SHP77 treated with DMSO at 0.1 percent for 48 hours (cell line): ENCODE measurements at regions not wholly inside any gene's neighbourhood (a gene's known extent, or its start where the extent isn't known, plus 50 kb on each side); places are given as distances from the start of the nearest gene placed in this dataset.

Source experiments
- DNase-seq: peaks from one replicate; lab custom pipeline; 2025; lab: John Stamatoyannopoulos, UW

DNA sequence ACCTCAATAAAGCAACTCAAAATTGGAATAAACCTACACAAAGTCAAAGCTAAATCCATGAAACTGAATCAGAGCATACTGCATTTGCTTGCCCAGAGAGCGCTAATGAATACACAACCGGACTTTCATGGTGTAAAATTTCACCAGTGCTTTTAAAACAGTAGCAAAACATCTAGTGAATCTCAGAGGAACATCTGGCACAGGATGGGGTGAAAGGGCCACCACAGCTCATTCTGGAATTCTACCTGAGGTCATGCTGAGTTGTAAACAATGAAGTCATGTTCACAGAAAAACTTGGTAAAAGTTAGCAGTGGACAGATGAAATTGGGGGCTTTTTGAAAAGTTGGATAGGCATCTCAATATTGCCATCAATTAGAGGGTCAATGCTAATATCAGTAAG is 125.6 kb upstream of the STXBP5 start:
- DNase-seq = no peak

GRCh38 chr6:147080225-147080624 is 124.0 kb upstream of the STXBP5 start:
- peak; percentile 67 for DNase-seq

- no peak for DNase-seq
These were observed 123.1 kb upstream of the STXBP5 start for GRCh38 chr6:147081076-147081609.

DNA sequence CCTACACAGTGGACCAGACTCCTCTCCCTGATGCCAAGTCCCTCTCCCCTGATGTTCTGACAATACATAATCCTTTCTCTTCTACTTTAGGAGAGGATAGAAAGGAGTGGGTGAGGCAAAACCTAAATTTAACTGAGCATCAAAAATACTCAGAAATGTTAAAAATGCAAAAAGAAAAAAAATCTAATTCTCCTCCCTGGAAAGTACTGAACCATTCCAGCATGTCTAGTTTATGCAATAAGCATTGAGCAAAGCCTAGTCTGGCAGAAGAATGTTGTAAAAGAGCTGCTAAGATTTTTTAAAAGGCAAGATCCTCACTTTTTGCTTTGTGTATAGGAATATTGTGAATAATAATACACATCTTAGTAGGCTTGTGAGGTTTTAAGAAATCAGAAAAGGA is 116.6 kb upstream of the STXBP5 start:
- no peak for DNase-seq

- DNase-seq = no peak
These were observed 115.4 kb upstream of the STXBP5 start for GRCh38 chr6:147088861-147089260.

DNA sequence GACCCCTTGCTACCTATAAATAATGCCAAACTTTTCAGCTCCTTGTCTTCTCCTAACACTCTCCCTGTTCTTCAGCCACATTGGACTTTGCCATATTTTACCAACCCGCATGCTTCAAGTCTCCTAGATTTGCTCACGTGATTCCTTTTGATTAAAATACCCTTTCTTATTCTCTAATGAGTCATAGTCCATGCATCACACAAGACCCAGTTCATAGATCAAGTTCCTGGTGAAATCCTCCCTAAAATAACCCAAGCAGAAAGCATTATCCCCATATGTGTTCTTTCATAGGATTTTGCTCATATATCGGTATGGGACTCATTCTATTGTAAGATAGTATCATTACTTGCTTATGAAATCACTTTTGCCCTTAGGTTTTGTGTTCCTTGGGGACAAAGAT is 108.9 kb upstream of the STXBP5 start:
- DNase-seq = no peak

DNA sequence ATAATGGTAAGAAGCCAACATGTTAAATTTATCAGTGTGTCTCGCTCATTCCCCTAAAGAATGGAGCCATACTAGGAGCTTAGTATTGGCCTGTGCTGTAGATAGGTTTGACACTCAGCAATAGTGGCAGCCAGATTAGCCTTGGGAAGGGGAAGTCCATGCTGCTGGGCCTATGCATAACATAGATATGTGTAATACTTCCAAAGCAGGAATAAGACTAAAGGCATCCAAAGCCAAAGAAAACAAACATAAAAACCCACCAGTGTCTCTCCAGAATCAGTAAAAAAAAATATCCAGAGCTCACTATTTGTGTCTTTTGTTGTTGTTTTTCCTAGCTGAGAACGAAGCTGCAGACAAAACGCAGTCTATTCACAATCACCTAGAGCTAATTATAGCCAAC is 104.2 kb upstream of the STXBP5 start:
- no peak for DNase-seq

- DNase-seq = no peak
These were observed 101.2 kb upstream of the STXBP5 start for GRCh38 chr6:147103007-147103406.

- DNase-seq = no peak
These were observed 100.5 kb upstream of the STXBP5 start for GRCh38 chr6:147103694-147104093.

DNA sequence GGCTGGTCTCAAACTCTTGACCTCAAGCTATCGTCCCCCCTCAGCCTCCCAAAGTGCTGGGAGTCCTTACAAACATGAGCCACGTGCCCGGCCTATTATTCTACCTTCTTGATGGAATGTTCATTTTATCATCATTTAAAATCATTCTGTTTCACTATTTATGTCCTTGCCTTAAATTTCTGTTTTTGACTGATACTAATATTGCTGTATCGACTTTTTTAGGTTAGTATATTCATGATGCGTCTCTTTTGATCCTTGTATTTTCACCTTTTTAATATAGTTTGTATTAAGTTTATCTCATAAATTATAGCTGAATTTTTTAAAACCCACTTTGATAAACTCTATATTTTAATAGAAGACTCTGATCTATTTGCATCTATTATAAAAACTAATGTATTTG is 98.4 kb upstream of the STXBP5 start:
- no peak for DNase-seq

GRCh38 chr6:147106759-147107401 is 97.3 kb upstream of the STXBP5 start:
- no peak for DNase-seq

GRCh38 chr6:147108259-147108910 is 95.8 kb upstream of the STXBP5 start:
- DNase-seq = no peak

DNA sequence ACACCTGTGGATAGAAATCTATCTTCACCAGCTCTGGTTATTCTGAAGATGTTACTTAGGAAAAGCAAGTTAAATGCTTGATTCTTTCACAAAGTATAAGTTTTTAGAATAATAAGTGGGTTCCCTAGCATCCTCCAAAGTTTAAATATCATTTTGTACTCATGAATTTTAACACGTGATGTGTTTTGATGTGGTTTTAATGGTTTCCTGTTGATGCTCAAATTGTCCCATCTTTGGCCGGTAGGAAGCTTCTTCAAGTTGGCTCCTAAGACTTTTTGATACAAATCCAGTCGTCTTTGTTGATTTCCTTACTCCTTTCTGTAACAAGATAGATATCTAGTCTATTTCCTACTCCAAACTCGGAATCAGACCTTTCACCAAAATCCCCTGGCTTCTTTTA is 94.5 kb upstream of the STXBP5 start:
- no peak for DNase-seq

- no peak for DNase-seq
These were observed 88.2 kb upstream of the STXBP5 start for GRCh38 chr6:147116056-147116455.

DNA sequence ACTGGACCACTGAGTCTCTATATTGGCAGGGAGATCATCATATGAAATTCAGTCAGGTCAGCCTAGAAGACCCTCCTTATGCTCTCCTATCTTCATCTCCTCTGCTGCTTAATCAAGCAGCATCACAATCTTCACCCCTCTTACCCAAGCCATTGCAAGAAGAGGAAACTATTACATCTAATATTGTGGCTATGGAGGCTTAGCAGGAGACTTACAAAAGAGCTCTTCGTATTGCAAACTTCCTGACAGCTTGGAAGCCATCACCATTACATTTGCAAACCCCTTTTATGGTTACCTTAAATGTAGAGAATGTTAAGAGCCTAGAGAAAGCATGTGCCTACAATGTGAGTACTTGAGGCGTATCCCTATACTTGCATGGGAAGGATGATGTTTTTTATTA is 87.2 kb upstream of the STXBP5 start:
- no peak for DNase-seq

DNA sequence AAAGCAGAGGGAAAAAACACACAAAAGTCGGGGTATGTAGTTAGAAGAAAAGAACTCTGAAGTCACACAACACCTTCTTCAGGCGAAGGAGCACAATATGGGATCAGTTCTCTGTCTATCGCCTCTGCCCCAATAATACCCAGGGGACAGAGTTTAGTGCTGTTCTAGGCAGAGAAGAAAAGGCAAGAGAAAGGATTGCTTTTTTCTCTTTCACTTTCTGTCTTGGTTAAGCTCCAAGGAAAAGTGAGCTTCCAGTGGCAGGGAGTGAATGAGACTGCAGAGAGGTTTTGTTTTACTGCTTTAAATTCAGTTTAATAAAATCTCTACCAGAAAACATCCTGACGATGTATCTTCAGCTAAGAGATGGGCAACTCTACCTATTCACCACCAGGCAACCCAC is 86.6 kb upstream of the STXBP5 start:
- no peak for DNase-seq

DNA sequence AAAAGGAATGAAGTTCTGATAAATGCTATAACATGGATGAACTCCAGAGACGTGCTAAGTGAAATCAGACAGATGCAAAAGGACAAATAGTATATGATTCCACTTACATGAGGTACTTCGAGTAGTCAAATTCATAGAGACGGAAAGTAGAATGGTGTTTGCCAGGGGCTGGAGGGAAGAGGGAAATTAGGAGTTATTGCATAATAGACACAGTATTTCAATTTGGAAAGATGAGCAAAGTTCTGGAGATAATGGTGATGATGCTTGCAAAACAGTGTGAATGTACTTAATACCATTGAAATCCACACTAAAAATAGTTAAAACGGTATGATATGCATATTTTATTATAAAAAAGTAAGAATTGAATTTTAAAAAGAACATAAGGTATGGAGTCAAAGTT is 84.9 kb upstream of the STXBP5 start:
- DNase-seq = no peak

DNA sequence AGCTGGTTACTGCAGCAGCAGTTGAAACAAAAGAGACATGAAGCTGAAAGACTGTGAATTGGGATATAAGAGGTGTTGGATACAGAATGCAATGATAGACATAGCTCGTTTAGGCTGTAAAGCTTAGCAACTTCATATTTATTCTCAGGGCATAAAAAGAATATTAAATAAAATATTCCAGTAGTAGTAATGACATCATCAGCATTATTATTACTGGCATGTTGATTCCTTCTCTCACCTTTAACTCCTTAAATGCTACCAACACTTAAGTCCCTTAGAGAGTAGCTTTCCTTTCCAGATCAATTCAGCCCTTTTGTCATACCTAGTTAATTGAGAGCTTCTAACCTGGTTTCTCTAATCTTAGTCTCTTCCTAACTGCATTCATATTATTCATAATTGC is 81.4 kb upstream of the STXBP5 start:
- no peak for DNase-seq

DNA sequence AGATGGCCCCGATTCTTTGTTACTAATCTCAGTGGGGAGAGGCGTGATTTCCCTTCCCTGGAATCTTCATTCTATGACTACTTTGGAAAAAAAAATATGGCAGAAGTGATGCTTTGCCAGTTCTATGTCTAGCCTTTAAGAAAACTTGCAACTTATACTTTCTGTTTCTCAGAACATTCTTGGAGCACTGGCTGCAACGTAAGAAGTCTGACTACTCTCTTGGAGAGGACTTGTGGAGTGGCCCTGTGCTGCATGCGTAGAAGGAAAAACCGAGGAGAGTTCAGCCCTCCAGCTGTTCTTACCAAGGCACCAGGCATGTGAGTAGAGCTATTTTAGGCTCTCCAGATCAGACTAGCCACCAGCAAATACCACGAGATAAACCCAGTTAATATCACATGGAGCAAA is 77.6 kb upstream of the STXBP5 start:
- no peak for DNase-seq

GRCh38 chr6:147127587-147127986 is 76.6 kb upstream of the STXBP5 start:
- no peak for DNase-seq

GRCh38 chr6:147128056-147128455 is 76.2 kb upstream of the STXBP5 start:
- DNase-seq = no peak

DNA sequence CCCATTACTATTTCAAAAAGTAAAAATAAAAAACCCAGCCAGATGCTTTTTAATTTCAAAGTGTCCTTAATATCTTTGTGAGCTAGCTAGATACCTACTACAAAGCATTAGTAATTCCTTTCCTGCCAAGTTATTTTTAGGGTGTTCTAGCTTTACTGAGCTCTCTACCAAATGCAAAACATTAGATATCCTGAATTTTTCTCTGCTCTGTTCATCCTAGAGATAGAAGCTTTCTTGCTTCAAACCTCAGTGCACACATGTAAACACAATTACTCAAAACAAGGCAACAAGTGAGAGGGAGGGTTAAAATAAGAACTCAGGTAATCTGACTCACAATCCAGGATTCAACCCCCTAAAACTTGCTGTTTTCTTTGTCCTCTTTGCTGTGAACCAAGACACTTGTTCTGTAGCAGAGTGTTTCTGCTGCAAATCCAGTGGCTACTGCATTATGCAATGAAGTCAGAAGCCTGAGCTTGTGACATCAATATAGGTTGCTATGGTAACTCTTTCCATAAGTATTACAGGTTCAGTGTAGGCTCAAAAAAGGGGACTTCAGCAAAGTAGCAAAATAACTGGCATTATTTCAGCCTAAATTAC is 72.6 kb upstream of the STXBP5 start:
- DNase-seq = no peak

GRCh38 chr6:147132889-147133288 is 71.3 kb upstream of the STXBP5 start:
- no peak for DNase-seq

DNA sequence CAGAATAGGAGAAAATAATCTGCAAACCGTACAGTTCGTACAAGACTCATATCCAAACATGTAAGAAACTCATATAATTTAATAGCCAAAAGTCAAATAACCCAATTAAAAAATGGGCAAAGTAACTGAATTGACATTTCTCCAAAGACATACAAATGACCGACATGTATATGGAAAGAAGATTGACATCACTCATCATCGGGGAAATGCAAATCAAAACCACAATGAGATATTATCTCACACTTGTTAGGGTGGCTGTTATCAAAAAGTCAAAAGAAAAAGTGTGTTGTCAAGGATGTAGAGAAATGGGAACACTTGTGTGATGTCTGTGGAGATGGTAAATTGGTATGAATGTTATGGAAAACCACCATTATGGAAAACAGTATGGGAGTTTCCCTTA is 70.5 kb upstream of the STXBP5 start:
- no peak for DNase-seq
